ENCODE measurements at regions not wholly inside any gene's neighbourhood (a gene's known extent, or its start where the extent isn't known, plus 50 kb on each side); places are given as distances from the start of the nearest gene placed in this dataset.

DNA sequence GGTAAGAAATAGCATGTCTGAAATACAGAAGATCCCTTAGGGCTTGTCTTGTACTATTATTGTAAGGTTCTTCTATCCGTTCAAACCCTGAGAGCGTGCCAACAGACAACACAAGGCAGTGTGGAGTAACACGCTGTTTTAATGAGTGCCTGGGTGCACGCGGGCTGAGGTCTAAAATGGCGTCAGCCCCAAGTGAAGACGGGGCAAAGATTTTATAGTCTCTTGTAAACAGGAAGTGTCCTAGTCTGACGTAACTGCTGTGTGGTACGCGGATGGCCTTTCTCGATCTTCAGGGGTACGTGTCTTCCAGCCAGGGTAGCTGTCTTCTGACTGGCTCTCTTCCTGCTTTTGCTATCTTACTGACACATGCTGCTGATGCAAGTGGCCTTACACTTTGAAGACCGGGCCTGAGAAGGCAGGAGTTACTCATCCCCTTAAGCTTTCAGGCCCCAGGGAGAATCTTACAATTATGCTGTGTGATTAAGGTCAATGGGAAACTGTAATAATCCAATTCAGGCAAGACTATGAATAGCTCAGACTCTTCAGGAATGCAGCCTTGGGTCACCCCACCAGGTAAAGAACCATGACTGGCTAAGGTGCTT, 1812.0 kb upstream of the CDH9 start:
- Mint-ChIP-seq H3K4me1 (no peaks in the 10 kb centered on the region), H3K27ac (no peak overlapping the region), H3K36me3 (ENCODE audit: low read depth) (no peaks in the 10 kb centered on the region), H3K9me3 (no peaks in the 10 kb centered on the region), H3K27me3 (ENCODE audit: low read depth) (no peaks in the 10 kb centered on the region), H3K4me3 (no peak overlapping the region)
- TF ChIP-seq, protein P1, sequence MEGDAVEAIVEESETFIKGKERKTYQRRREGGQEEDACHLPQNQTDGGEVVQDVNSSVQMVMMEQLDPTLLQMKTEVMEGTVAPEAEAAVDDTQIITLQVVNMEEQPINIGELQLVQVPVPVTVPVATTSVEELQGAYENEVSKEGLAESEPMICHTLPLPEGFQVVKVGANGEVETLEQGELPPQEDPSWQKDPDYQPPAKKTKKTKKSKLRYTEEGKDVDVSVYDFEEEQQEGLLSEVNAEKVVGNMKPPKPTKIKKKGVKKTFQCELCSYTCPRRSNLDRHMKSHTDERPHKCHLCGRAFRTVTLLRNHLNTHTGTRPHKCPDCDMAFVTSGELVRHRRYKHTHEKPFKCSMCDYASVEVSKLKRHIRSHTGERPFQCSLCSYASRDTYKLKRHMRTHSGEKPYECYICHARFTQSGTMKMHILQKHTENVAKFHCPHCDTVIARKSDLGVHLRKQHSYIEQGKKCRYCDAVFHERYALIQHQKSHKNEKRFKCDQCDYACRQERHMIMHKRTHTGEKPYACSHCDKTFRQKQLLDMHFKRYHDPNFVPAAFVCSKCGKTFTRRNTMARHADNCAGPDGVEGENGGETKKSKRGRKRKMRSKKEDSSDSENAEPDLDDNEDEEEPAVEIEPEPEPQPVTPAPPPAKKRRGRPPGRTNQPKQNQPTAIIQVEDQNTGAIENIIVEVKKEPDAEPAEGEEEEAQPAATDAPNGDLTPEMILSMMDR (IDR thresholded peaks at IDR 0.05; ENCODE audit: unreplicated experiment in 3 of 3) = no peak

- Mint-ChIP-seq H3K27me3 (ENCODE audit: low read depth) (no peaks in the 10 kb centered on the region), H3K36me3 (ENCODE audit: low read depth) (no peaks in the 10 kb centered on the region), H3K27ac (no peak overlapping the region), H3K4me3 (no peak overlapping the region), H3K9me3 (no peaks in the 10 kb centered on the region), H3K4me1 (no peaks in the 10 kb centered on the region)
- TF ChIP-seq, protein P1 (IDR thresholded peaks at IDR 0.05; ENCODE audit: unreplicated experiment in 3 of 3) = no peak
These were observed 1792.7 kb upstream of the CDH9 start for GRCh38 chr5:28831042-28831441.

DNA sequence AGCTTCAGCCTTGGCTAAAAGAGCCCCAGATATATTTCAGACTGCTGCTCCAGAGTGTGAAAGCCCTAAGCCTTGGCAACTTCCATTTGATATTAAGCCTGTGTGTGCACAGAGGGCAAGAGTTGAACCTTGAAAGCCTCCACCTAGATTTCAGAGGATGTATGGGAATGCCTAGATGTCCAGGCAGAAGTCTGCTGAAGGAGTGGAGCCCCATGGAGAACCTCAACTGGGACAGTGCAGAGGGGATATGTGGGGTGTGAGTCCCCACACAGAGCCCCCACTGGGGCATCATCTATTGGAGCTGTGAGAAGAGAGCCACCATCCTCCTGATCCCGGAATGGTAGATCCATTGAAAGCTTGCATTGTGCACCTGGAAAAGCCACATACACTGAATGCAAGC, 1784.8 kb upstream of the CDH9 start:
- TF ChIP-seq, protein P1 (IDR thresholded peaks at IDR 0.05; ENCODE audit: unreplicated experiment in 3 of 3) = no peak
- Mint-ChIP-seq H3K27ac (no peak overlapping the region), H3K9me3 (peaks cover 6% of the 10 kb centered on the region), H3K36me3 (ENCODE audit: low read depth) (no peaks in the 10 kb centered on the region), H3K27me3 (ENCODE audit: low read depth) (no peaks in the 10 kb centered on the region), H3K4me1 (no peaks in the 10 kb centered on the region), H3K4me3 (no peak overlapping the region)

GRCh38 chr5:28822071-28822470, 1783.7 kb upstream of the CDH9 start:
- Mint-ChIP-seq H3K9me3 (peaks cover 6% of the 10 kb centered on the region), H3K36me3 (ENCODE audit: low read depth) (no peaks in the 10 kb centered on the region), H3K27ac (no peak overlapping the region), H3K4me3 (no peak overlapping the region), H3K4me1 (no peaks in the 10 kb centered on the region), H3K27me3 (ENCODE audit: low read depth) (no peaks in the 10 kb centered on the region)
- TF ChIP-seq, protein P1 (IDR thresholded peaks at IDR 0.05; ENCODE audit: unreplicated experiment in 3 of 3) = no peak

- Mint-ChIP-seq H3K9me3 (no peaks in the 10 kb centered on the region), H3K27ac (no peak overlapping the region), H3K4me1 (no peaks in the 10 kb centered on the region), H3K4me3 (no peak overlapping the region), H3K27me3 (ENCODE audit: low read depth) (no peaks in the 10 kb centered on the region), H3K36me3 (ENCODE audit: low read depth) (no peaks in the 10 kb centered on the region)
- TF ChIP-seq, protein P1 (IDR thresholded peaks at IDR 0.05; ENCODE audit: unreplicated experiment in 3 of 3) = peak in 1 of 3 experiments; percentile 6
These were observed 1772.4 kb upstream of the CDH9 start for GRCh38 chr5:28810751-28811136.

All from nephron (organoid).